ENCODE measurements at regions not wholly inside any gene's neighbourhood (a gene's known extent, or its start where the extent isn't known, plus 50 kb on each side); places are given as distances from the start of the nearest gene placed in this dataset.

DNA sequence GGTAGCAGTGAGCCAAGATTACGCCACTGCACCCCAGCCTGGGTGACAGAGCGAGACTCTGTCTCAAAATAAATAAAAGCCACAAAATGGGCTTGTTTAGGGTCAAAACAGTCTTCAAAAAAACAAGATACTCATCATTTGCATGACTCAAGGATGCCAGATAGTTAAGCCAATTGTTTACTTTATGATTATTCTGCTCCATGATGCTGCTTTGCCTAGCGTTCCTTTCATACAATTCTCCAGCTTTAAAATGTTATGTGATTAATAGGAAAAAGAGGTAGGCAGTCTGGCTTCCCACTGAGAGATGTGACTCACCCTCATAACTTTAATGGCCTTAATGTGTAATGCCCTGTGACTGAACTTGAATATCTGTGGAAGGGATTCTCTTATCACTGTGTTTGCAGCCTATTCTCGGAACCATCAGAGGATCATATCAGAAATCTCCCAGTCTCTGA lies 364.6 kb upstream of the TRPC7 start:
- TF ChIP-seq POLR2A (IDR thresholded peaks at IDR 0.05): no peak
- TF ChIP-seq, protein P1, sequence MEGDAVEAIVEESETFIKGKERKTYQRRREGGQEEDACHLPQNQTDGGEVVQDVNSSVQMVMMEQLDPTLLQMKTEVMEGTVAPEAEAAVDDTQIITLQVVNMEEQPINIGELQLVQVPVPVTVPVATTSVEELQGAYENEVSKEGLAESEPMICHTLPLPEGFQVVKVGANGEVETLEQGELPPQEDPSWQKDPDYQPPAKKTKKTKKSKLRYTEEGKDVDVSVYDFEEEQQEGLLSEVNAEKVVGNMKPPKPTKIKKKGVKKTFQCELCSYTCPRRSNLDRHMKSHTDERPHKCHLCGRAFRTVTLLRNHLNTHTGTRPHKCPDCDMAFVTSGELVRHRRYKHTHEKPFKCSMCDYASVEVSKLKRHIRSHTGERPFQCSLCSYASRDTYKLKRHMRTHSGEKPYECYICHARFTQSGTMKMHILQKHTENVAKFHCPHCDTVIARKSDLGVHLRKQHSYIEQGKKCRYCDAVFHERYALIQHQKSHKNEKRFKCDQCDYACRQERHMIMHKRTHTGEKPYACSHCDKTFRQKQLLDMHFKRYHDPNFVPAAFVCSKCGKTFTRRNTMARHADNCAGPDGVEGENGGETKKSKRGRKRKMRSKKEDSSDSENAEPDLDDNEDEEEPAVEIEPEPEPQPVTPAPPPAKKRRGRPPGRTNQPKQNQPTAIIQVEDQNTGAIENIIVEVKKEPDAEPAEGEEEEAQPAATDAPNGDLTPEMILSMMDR (IDR thresholded peaks at IDR 0.05): no peak
